ENCODE measurements at regions not wholly inside any gene's neighbourhood (a gene's known extent, or its start where the extent isn't known, plus 50 kb on each side); places are given as distances from the start of the nearest gene placed in this dataset.
"Not testable (repeated sequence)": the region's sequence is repeated elsewhere in the genome, so short reads cannot be mapped to it uniquely, and the experiment has no call there.

DNA sequence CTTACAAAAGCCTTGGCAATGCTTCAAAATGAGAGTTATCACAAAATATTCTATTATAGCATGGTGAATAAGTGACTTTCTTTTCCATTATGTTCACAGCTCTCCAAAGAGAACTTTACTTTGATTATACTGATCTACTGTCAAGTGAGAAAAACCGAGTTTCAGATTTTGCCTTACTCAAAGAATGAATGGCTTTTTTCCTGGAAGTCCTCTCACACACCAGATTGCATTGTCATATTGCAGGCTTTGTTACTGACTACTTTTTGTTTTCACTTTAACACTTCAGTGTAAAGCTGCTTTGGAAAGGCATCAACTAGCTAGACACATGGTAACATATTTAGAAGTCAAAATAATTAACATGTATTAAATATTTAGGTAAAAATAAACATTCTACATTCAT lies 765.2 kb upstream of the NUDT12 start:
- no peaks in the 10 kb centered on the region for H3K9me3 ChIP-seq (ENCODE audit: control insufficient read depth, insufficient read depth, low read length)
- DNase-seq (ENCODE audit: low read depth, low spot score): no peak

DNA sequence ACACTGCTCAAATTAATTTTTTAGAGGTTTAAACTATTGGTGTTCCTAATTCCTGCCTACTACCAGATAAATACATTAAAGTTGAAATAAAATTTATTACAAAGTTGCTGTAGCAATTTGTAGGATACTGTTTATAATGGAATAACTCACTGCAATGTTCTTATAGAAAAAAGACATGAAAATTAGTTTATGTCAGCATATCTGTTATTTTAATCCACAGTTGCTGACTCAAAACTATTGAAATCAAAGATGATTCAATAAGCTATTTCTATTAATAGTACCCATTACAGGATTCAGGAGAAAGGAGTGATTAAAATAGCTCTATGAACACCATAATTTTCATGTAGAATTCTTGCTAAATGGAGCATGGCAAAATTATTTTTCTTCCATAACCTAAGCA lies 764.4 kb upstream of the NUDT12 start:
- ChIA-PET CTCF (no interaction called here), POLR2A (no interaction called here)
- DNase-seq (ENCODE audit: low read depth, low spot score): no peak

More for the DNA sequence above, 765.2 kb upstream of the NUDT12 start:
- no peak overlapping the region for H3K4me3 ChIP-seq (ENCODE audit: low read depth, low read length)
- no peaks in the 10 kb centered on the region for H3K27me3 ChIP-seq (ENCODE audit: control insufficient read depth, insufficient read depth, low read length)
- TF ChIP-seq, protein P1, sequence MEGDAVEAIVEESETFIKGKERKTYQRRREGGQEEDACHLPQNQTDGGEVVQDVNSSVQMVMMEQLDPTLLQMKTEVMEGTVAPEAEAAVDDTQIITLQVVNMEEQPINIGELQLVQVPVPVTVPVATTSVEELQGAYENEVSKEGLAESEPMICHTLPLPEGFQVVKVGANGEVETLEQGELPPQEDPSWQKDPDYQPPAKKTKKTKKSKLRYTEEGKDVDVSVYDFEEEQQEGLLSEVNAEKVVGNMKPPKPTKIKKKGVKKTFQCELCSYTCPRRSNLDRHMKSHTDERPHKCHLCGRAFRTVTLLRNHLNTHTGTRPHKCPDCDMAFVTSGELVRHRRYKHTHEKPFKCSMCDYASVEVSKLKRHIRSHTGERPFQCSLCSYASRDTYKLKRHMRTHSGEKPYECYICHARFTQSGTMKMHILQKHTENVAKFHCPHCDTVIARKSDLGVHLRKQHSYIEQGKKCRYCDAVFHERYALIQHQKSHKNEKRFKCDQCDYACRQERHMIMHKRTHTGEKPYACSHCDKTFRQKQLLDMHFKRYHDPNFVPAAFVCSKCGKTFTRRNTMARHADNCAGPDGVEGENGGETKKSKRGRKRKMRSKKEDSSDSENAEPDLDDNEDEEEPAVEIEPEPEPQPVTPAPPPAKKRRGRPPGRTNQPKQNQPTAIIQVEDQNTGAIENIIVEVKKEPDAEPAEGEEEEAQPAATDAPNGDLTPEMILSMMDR (IDR thresholded peaks at IDR 0.05; ENCODE audit: low read depth, low read length): no peak
- no peak overlapping the region for H3K27ac ChIP-seq (ENCODE audit: low read depth, low read length)
- CTCF ChIA-PET: no interaction called here
- POLR2A ChIA-PET: no interaction called here

DNA sequence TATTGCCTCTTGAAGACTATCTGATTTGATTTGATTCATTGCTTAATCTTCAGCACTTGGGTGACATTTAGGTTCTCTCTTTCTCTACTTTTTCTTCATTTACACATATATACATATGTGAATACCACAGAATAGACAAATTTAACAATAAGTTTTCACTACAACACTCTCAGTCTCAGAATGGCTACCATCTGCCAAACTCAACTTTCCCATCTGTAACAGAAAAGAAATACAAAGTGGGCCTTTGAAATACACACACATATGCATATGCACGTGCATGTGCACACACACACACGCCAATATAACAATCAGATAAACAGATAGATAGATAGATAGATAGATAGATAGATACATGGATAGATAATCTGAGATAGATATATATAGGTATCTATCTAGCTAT lies 762.8 kb upstream of the NUDT12 start:
- ChIA-PET CTCF (no interaction called here), POLR2A (no interaction called here)
- Histone ChIP-seq H3K4me3 (ENCODE audit: low read depth, low read length) (no peak overlapping the region), H3K27ac (ENCODE audit: low read depth, low read length) (no peak overlapping the region), H3K27me3 (ENCODE audit: control insufficient read depth, insufficient read depth, low read length) (no peaks in the 10 kb centered on the region), H3K9me3 (ENCODE audit: control insufficient read depth, insufficient read depth, low read length) (no peaks in the 10 kb centered on the region)
- no peak for DNase-seq (ENCODE audit: low read depth, low spot score)
- TF ChIP-seq, protein P1 (IDR thresholded peaks at IDR 0.05; ENCODE audit: low read depth, low read length): no peak

More for the DNA sequence above, 764.4 kb upstream of the NUDT12 start:
- H3K4me3 ChIP-seq (ENCODE audit: low read depth, low read length): no peak overlapping the region
- no peak overlapping the region for H3K27ac ChIP-seq (ENCODE audit: low read depth, low read length)
- TF ChIP-seq, protein P1 (IDR thresholded peaks at IDR 0.05; ENCODE audit: low read depth, low read length): no peak
- H3K9me3 ChIP-seq (ENCODE audit: control insufficient read depth, insufficient read depth, low read length): no peaks in the 10 kb centered on the region
- no peaks in the 10 kb centered on the region for H3K27me3 ChIP-seq (ENCODE audit: control insufficient read depth, insufficient read depth, low read length)

DNA sequence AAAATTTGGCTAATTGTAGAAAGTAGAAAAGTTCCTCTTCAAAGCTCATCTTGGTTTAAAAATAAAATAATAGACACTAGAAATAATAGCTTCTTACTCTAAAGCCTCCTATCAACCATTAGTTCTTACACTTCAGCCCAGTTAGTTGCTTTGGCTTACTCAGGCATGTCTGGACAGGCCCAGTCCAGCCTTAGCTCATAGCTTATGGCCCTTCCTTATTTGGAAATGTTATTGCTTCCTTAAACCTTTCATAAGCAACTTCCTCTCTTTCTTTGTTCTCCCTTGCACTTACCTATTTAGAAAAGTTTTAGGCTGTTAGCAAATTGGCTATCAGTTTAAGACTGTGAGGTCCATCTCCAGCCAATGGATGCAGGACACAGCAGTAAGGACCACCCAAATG lies 754.1 kb upstream of the NUDT12 start:
- H3K27ac ChIP-seq (ENCODE audit: low read depth, low read length); POLR2A ChIA-PET; DNase-seq (ENCODE audit: low read depth, low spot score); H3K9me3 ChIP-seq (ENCODE audit: control insufficient read depth, insufficient read depth, low read length); CTCF ChIA-PET; H3K27me3 ChIP-seq (ENCODE audit: control insufficient read depth, insufficient read depth, low read length); H3K4me3 ChIP-seq (ENCODE audit: low read depth, low read length): not testable (repeated sequence)

DNA sequence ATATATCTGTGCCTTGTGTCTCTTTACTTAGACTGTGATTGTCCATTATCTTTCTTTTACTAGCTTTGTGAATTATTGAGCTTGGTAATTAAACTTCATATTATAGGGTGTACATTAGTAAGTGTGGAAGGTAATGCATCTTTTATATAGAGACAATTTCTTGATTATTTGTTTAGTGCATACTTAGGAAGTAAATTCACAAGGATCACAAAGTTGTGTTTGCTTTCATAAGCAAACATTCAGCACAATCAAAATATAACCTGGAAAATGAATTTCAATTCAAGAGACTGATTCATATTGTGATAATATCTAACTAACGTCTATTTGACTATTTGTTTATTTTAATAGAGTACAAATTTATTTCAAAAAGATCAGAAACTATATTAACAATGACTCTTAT lies 749.9 kb upstream of the NUDT12 start:
- H3K27ac ChIP-seq (ENCODE audit: low read depth, low read length): no peak overlapping the region
- peaks cover 2% of the 10 kb centered on the region; the same call in 1 of the 2 replicates for H3K9me3 ChIP-seq (ENCODE audit: control insufficient read depth, insufficient read depth, low read length)
- POLR2A ChIA-PET: no interaction called here
- TF ChIP-seq, protein P1 (IDR thresholded peaks at IDR 0.05; ENCODE audit: low read depth, low read length): no peak
- no peak for DNase-seq (ENCODE audit: low read depth, low spot score)
- CTCF ChIA-PET: no interaction called here
- no peak overlapping the region for H3K4me3 ChIP-seq (ENCODE audit: low read depth, low read length)
- H3K27me3 ChIP-seq (ENCODE audit: control insufficient read depth, insufficient read depth, low read length): no peaks in the 10 kb centered on the region

DNA sequence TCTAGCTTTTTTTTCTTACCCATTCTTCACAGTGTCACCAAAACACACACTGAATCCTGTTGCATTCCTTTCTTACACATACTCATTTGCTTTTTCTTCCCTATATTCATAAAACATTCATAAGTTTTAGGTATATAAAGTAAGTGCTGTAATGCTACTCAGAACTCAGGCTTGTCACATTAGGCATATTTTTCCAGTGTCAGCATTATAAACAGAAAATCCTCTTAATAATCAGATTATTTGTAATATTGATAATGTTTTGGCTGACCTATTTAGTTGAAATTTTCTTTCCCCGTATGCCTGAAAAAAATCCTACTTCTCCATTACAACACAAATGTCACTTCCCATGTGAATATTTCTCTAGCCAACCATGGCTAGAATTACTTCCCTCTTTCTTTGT lies 743.0 kb upstream of the NUDT12 start:
- CTCF ChIA-PET: no interaction called here
- no peaks in the 10 kb centered on the region for H3K27me3 ChIP-seq (ENCODE audit: control insufficient read depth, insufficient read depth, low read length)
- TF ChIP-seq, protein P1 (IDR thresholded peaks at IDR 0.05; ENCODE audit: low read depth, low read length): no peak
- H3K27ac ChIP-seq (ENCODE audit: low read depth, low read length): no peak overlapping the region
- no peaks in the 10 kb centered on the region for H3K9me3 ChIP-seq (ENCODE audit: control insufficient read depth, insufficient read depth, low read length)
- DNase-seq (ENCODE audit: low read depth, low spot score): no peak
- H3K4me3 ChIP-seq (ENCODE audit: low read depth, low read length): no peak overlapping the region
- POLR2A ChIA-PET: no interaction called here
